OCI-LY1 (cell line): ENCODE measurements at regions not wholly inside any gene's neighbourhood (a gene's known extent, or its start where the extent isn't known, plus 50 kb on each side); places are given as distances from the start of the nearest gene placed in this dataset.

Experiments
- H2AFZ ChIP-seq: fragments of 200-600 bp; sonication (generic), shearing (Covaris generic); 2 replicates; pipeline ENCODE4 v1.6.0; 2014; ENCODE audit warnings: antibody characterized with exemption, mild to moderate bottlenecking, low read length
- H3F3A ChIP-seq: fragments of 200-600 bp; sonication (generic), shearing (Covaris generic); 2 replicates; pipeline ENCODE4 v1.6.0; 2014; ENCODE audit warnings: mild to moderate bottlenecking, antibody characterized with exemption, low read length, moderate library complexity; ENCODE audit not compliant: insufficient read depth
- H3K27ac ChIP-seq: fragments of 200-600 bp; sonication (generic); 2 replicates; pipeline ENCODE4 v1.5.1; 2014; ENCODE audit warnings: low read length, mixed run types, mild to moderate bottlenecking, low read depth; ENCODE audit not compliant: poor library complexity, severe bottlenecking
- H3K27me3 ChIP-seq: fragments of 200-600 bp; sonication (generic); 2 replicates; pipeline ENCODE4 v1.6.0; 2014; ENCODE audit warnings: antibody characterized with exemption, mild to moderate bottlenecking, low read length, moderate library complexity; ENCODE audit not compliant: insufficient read depth
- H3K36me3 ChIP-seq: fragments of 200-600 bp; sonication (generic); 2 replicates; pipeline ENCODE4 v1.6.1; 2014; ENCODE audit warnings: mild to moderate bottlenecking, antibody characterized with exemption, low read length, moderate library complexity, mixed read lengths; ENCODE audit not compliant: insufficient read depth
- H3K4me1 ChIP-seq: fragments of 200-600 bp; sonication (generic); 2 replicates; pipeline ENCODE4 v1.5.1; 2014; ENCODE audit warnings: mild to moderate bottlenecking, low read length, moderate library complexity; ENCODE audit not compliant: insufficient read depth, severe bottlenecking
- H3K4me2 ChIP-seq: fragments of 200-600 bp; sonication (generic), shearing (Covaris generic); 2 replicates; pipeline ENCODE4 v1.6.1; 2014; ENCODE audit warnings: low read length
- H3K4me3 ChIP-seq: fragments of 200-600 bp; sonication (generic); 2 replicates; pipeline ENCODE4 v1.5.1; 2014; ENCODE audit warnings: low read length, low read depth, mild to moderate bottlenecking, mixed read lengths; ENCODE audit not compliant: poor library complexity, severe bottlenecking
- H3K79me2 ChIP-seq: fragments of 200-600 bp; shearing (Covaris generic); 2 replicates; pipeline ENCODE4 v1.6.1; 2016; ENCODE audit warnings: mixed run types, low read length, mixed read lengths; ENCODE audit not compliant: insufficient read depth
- H3K9ac ChIP-seq: fragments of 200-600 bp; sonication (generic), shearing (Covaris generic); 2 replicates; pipeline ENCODE4 v1.6.1; 2014; ENCODE audit warnings: mild to moderate bottlenecking, low read length, mixed read lengths
- H3K9me2 ChIP-seq: fragments of 200-600 bp; sonication (generic), shearing (Covaris generic); 2 replicates; pipeline ENCODE4 v1.6.1; 2014; ENCODE audit warnings: low read depth, mild to moderate bottlenecking, low read length, mixed read lengths
- H3K9me3 ChIP-seq: fragments of 200-600 bp; shearing (Covaris generic); 2 replicates; pipeline ENCODE4 v1.6.1; 2014; ENCODE audit warnings: low read length, mixed read lengths
- H4K20me1 ChIP-seq: fragments of 200-600 bp; sonication (generic), shearing (Covaris generic); 2 replicates; pipeline ENCODE4 v1.6.0; 2016; ENCODE audit warnings: mild to moderate bottlenecking, low read length; ENCODE audit not compliant: insufficient read depth
- EZH2 ChIP-seq: fragments of 200-600 bp; sonication (generic), shearing (Covaris generic); IDR thresholded peaks from 2 replicates; pipeline ENCODE4 v1.8.0; 2017; ENCODE audit warnings: borderline replicate concordance, mixed run types, mild to moderate bottlenecking, antibody characterized with exemption, low read length, moderate library complexity, mixed read lengths
- TF ChIP-seq, protein P1 (sequence below): fragments of 200-600 bp; sonication (generic), shearing (Covaris generic); IDR thresholded peaks from 2 replicates; pipeline ENCODE4 v1.5.1; 2017; ENCODE audit warnings: mild to moderate bottlenecking, antibody characterized with exemption, low read length, moderate library complexity, mixed read lengths

DNA sequence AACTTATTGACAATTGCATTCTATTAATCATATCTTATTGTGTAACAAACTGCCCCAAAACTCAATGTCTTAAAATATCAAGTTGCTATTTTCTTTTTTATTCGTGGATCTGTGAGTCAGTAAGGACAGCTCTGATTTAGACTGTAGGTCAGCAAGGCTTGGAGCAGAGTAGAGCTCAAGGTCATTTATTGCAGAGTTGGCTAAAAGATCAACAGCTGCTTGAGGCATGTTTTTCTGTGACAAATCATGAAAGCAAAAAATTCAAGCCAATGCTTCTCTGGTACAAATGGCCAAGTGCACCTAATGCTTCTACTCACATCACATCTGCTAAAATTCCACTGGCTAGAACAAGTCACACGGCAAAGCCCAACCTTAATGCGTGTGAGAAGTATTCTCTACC, 497.7 kb upstream of the LRATD1 start:
- Histone ChIP-seq H3K27me3 (no peaks in the 10 kb centered on the region), H3K9me2 (no peaks in the 10 kb centered on the region), H3K9me3 (no peaks in the 10 kb centered on the region), H3K36me3 (no peaks in the 10 kb centered on the region), H3K4me2 (no peak overlapping the region), H3K79me2 (no peaks in the 10 kb centered on the region), H3K9ac (no peak overlapping the region), H3K4me1 (no peaks in the 10 kb centered on the region), H3K4me3 (no peak overlapping the region), H2AFZ (no peak overlapping the region), H3F3A (no peaks in the 10 kb centered on the region), H3K27ac (no peak overlapping the region), H4K20me1 (no peaks in the 10 kb centered on the region)
- TF ChIP-seq EZH2, result no peak
- TF ChIP-seq, protein P1, sequence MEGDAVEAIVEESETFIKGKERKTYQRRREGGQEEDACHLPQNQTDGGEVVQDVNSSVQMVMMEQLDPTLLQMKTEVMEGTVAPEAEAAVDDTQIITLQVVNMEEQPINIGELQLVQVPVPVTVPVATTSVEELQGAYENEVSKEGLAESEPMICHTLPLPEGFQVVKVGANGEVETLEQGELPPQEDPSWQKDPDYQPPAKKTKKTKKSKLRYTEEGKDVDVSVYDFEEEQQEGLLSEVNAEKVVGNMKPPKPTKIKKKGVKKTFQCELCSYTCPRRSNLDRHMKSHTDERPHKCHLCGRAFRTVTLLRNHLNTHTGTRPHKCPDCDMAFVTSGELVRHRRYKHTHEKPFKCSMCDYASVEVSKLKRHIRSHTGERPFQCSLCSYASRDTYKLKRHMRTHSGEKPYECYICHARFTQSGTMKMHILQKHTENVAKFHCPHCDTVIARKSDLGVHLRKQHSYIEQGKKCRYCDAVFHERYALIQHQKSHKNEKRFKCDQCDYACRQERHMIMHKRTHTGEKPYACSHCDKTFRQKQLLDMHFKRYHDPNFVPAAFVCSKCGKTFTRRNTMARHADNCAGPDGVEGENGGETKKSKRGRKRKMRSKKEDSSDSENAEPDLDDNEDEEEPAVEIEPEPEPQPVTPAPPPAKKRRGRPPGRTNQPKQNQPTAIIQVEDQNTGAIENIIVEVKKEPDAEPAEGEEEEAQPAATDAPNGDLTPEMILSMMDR, result no peak

DNA sequence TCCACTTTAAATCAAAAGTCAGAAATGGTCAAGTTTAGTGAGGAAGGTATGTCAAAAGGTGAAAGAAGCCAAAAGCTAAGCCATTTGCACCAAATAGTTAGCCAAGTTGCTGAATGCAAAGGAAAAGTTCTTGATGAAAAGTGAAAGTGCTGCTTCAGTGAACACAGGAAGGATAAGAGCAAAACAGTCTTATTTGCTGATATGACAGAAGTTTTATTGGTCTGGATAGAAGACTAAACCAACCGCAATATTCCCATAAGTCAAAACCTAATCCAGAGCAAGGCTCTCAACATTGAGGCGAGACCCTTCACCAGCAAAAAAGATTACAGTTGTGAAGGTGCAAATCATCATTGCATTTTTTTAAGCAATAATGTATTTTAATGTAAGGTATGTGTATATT, 496.5 kb upstream of the LRATD1 start:
- Histone ChIP-seq H2AFZ (no peak overlapping the region), H3F3A (no peaks in the 10 kb centered on the region), H3K4me2 (no peak overlapping the region), H3K9me3 (no peaks in the 10 kb centered on the region), H3K79me2 (no peaks in the 10 kb centered on the region), H3K36me3 (no peaks in the 10 kb centered on the region), H4K20me1 (no peaks in the 10 kb centered on the region), H3K4me3 (no peak overlapping the region), H3K27me3 (no peaks in the 10 kb centered on the region), H3K9me2 (no peaks in the 10 kb centered on the region), H3K9ac (no peak overlapping the region), H3K27ac (no peak overlapping the region), H3K4me1 (no peaks in the 10 kb centered on the region)
- TF ChIP-seq, protein P1, result no peak
- TF ChIP-seq EZH2, result no peak

DNA sequence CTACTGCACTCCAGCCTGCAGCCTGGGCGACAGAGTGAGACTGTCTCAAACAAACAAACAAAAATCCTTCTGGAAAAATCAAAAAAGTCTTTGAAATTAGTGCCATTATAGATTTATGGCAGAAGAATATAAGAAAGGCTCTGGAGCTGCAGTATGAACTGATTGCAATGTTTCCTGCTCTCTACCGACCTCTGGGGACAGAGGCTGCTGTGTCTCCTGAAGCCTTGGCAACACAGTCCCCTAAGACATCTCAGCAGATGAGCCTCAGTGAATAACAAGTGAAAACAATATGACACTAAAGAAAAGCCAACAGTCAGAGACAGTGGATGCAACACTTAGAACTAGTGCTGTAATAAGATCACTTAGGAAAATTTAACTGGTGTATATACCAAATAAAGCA, 494.9 kb upstream of the LRATD1 start:
- H3K4me3 ChIP-seq, result no peak overlapping the region
- TF ChIP-seq, protein P1, result peak; percentile 36
- TF ChIP-seq EZH2, result no peak
- no peaks in the 10 kb centered on the region for H3F3A ChIP-seq
- H3K9me2 ChIP-seq, result no peaks in the 10 kb centered on the region
- no peaks in the 10 kb centered on the region for H3K79me2 ChIP-seq
- H3K4me1 ChIP-seq, result no peaks in the 10 kb centered on the region
- H2AFZ ChIP-seq, result no peak overlapping the region
- no peak overlapping the region for H3K27ac ChIP-seq
- H3K36me3 ChIP-seq, result no peaks in the 10 kb centered on the region
- H3K4me2 ChIP-seq, result no peak overlapping the region
- no peaks in the 10 kb centered on the region for H3K27me3 ChIP-seq
- no peaks in the 10 kb centered on the region for H3K9me3 ChIP-seq
- no peak overlapping the region for H3K9ac ChIP-seq
- no peaks in the 10 kb centered on the region for H4K20me1 ChIP-seq
